8988T (cell line): ENCODE measurements at regions not wholly inside any gene's neighbourhood (a gene's known extent, or its start where the extent isn't known, plus 50 kb on each side); places are given as distances from the start of the nearest gene placed in this dataset.

Experiments
- DNase-seq: peaks from one replicate; pipeline ENCODE4 v3.0.0; 2011

DNA sequence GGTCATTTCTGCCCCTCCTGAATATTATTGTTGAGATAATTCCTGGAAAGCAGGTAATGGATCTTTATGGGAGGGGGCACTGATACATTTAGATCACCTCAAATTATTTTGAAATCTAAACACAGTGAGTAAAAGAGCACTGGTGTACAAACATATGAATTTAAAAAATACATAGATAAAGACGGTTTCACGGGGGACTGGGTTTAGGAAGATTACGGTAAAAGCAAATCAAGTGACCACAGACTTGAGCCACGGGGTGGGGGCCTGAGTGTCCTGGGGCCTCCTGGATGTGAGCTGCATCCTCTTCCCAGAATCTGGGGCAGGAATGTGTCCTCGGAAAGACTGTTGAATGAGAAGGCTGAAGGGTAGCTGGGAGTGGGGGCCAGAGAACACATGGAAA is 219.1 kb upstream of the KLF6 start:
- no peak for DNase-seq

- no peak for DNase-seq
Measured at GRCh38 chr10:4003348-4003973, 218.5 kb upstream of the KLF6 start.

DNA sequence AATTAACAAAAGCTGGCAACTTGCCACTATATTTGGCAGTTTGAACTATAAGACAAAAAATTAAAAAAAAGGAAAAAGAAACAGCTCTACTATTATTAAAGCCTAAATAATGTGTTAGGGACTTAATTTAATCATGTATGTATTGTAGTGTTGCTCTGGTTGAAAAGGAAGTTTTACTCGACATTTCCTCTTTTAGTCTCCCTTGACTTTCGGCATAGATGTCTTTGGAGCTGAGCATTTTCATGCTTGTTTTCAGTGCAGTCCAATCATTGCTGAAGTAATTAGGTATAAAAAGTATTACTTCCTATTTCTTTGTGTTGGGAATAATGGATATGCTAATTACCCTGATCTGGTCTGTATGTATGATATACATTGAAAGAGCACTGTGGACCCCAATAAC is 216.8 kb upstream of the KLF6 start:
- DNase-seq, result no peak

GRCh38 chr10:3999642-4000041 is 214.6 kb upstream of the KLF6 start:
- no peak for DNase-seq

GRCh38 chr10:3996697-3997096 is 211.7 kb upstream of the KLF6 start:
- no peak for DNase-seq

GRCh38 chr10:3995302-3996210 is 210.5 kb upstream of the KLF6 start:
- no peak for DNase-seq

DNA sequence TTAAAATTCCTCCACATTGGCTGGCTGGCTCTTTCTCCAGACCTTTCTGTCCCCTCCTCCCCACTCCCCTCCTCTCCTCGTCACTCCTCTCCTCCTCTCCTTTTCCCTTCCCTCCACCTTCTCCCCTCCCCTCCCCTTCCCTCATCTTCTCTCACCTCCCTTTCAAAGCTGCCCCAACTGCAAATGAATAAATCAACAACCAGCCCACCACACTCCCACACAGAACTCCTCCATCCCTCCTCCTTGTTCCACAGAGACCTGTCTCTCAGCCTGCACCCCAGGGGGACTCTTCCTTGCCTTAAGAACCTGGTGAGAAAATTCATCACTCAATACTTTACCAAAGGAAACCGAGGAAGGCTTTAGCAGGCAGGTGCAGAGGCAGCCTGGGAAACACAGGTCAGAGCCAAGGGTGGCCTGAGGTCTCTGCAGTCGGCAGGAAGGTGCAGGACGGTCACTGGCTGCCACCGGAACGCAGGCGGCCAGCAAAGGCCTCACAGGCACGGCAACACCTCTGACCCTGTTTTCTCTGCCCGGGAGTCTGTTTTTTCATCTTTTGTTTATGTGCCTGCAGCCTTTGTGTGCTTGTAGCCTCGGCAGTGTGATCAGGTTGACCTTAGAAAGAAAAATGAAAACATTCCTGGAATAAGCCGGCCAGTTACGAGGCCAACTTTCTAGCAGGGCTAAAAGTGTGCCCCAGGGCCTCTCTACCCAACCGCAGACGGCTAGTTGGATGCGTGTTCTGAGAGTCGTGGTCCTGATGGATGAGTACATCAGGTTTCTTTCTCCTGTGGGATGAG is 207.6 kb upstream of the KLF6 start:
- no peak for DNase-seq

DNA sequence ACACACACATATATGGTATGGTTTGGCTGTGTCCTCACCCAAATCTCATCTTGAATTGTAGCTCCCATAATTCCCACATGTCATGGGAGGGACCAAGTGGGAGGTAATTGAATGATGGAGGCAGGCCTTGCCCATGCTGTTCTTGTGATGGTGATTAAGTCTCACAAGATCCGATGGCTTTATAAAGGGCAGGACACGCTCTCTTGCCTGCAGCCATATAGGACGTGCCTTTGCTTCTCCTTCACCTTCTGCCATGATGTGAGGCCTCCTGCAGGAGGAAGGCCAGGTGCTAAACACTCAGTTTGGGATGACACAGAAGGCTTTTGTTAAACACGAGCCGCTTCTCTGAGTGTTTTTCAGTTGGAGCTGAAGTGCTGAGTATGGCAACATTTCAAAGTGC is 205.3 kb upstream of the KLF6 start:
- no peak for DNase-seq

DNA sequence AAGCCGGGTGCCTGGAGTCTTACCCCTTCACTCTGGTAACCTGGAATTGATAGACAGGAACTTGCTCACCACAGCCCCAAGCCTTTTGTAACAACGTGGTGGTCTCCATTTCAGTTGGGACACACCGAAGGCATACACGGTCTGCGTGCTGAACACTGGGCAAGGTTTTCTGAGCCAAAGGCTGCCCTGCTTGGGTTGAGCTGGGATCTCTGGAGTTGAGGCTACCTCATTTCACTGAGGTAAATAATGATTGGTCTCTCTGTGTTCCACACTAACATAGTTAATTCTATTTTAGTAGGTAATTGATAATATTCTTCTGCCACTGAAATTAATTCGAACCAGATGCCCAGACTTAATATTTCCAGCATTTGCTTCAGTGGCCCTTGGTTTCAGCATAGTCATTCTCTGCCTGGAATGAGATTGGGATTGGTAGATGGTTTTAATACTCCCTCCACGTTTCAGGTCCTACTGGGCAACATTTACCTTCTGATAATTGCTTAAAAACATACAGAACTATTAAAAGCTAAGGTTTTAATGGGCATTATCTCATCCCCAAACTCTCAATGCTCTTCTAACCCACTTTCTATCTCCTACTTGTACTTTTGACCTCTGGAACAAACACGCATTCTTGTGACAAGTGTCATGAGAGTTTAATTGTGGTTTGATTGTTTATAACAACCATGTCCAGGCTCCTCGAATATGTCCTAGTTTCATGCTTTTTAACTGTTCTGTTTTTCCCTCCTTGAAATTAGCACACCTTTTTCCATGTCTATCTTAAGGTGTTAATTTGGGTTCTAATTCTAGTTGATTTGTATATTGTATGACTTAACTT is 202.3 kb upstream of the KLF6 start:
- DNase-seq, result no peak

DNA sequence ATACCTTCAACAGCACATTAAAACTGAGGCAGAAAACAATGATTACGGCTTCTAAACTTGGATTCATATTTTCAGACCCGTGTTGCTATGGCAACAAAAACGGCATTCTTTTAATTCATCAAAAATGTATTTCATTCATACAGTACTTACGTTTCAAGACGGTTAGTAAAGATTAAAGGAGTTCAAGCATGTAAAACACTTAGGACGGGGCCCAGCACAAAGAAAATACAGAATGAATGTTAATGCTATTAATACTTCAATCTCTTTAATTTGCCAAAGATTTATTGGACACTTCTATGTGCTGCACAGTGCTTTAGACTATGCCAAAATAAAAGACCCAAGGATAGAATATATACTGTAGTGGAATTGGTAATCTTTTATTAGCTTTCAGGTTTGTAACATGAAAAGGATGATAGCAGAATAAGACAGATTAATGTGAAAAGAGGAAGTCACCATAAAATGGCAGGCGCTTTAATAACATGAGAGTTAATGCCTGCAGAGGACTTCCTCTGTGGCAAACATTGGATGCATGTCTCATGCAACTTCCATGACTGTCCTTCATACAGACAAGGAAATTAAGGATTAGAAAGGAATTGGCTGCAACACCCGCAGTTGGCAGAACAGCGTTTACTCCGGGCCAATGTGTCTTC is 201.6 kb upstream of the KLF6 start:
- no peak for DNase-seq

GRCh38 chr10:3982746-3983442 is 197.9 kb upstream of the KLF6 start:
- no peak for DNase-seq

GRCh38 chr10:3981300-3981699 is 196.3 kb upstream of the KLF6 start:
- no peak for DNase-seq

GRCh38 chr10:3980660-3981059 is 195.7 kb upstream of the KLF6 start:
- DNase-seq, result no peak

GRCh38 chr10:3980144-3980543 is 195.1 kb upstream of the KLF6 start:
- DNase-seq, result no peak

GRCh38 chr10:3978761-3979160 is 193.8 kb upstream of the KLF6 start:
- DNase-seq, result no peak

- DNase-seq, result no peak
Measured at GRCh38 chr10:3978174-3978573, 193.2 kb upstream of the KLF6 start.

DNA sequence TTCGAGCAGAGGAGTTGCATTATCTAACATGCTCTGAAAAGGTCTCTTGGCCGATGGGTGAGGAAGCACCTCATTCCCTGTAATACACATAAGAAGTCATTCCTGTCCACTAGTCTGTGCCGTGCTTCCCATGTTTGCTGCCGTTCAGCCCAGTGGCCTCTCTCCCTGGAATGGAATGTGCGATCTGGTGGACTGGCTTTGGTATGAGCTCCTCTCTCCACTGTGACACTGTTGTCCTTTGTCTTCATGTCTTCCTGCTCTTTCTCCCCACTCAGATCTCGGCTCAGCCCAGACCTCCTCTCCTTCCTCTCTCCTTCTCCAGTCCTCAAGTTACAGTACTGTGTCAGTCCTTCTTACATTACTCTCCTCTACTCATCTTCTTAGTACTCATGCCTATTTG is 192.8 kb upstream of the KLF6 start:
- DNase-seq, result no peak

- DNase-seq, result no peak
Measured at GRCh38 chr10:3976718-3977117, 191.7 kb upstream of the KLF6 start.

GRCh38 chr10:3976171-3976570 is 191.2 kb upstream of the KLF6 start:
- no peak for DNase-seq

DNA sequence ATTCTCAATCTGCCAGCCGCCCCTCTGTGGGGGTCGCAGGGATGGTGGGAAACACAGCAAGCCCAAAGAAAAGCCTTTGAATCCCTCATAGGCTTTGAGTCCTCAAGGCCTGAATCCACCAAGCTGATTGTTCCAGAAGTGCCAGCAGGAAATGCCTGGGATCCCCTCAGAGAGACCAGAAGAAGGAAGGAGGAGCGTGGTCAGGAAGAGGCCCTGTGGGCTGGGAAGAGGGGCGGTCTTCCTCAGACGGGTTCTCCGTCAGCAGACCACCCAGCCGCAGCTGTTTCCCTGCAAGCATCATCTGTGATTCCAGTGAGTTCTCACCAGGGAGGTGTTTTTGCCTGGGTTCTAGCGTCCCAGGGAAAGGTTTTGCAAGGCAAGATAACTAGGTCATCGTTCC is 190.0 kb upstream of the KLF6 start:
- DNase-seq, result no peak

- no peak for DNase-seq
Measured at GRCh38 chr10:3972460-3973301, 187.7 kb upstream of the KLF6 start.
